Esophagus squamous epithelium (tissue), 5 donors: ENCODE measurements at regions not wholly inside any gene's neighbourhood (a gene's known extent, or its start where the extent isn't known, plus 50 kb on each side); places are given as distances from the start of the nearest gene placed in this dataset.

Source experiments
- DNase-seq: peaks from one replicate; lab custom pipeline; 2025; lab: John Stamatoyannopoulos, UW
- H3K27ac ChIP-seq, 4 donors: fragments of 200-600 bp; sonication (generic); one replicate each; pipeline ENCODE4 v1.5.1; 2016 to 2019; ENCODE audit warnings: mild to moderate bottlenecking in 1 of 4
- H3K27me3 ChIP-seq, 4 donors: fragments of 200-600 bp; sonication (generic); 1 replicate in 3 of 4; 2 replicates in 1 of 4; pipeline versions ENCODE4 v1.5.1 to v1.6.0; 2017 to 2021; ENCODE audit warnings: antibody characterized with exemption in 1 of 4
- H3K36me3 ChIP-seq, 3 donors: fragments of 200-600 bp; sonication (generic); one replicate each; pipeline ENCODE4 v1.5.1; 2016 to 2019
- H3K4me1 ChIP-seq, 3 donors: fragments of 200-600 bp; sonication (generic); one replicate each; pipeline ENCODE4 v1.5.1; 2017 to 2019
- H3K4me3 ChIP-seq, 4 donors: fragments of 200-600 bp; sonication (generic); 1 replicate in 3 of 4; 2 replicates in 1 of 4; pipeline ENCODE4 v1.5.1; 2016 to 2019; ENCODE audit warnings: mild to moderate bottlenecking in 2 of 4, moderate library complexity in 1 of 4
- H3K9me3 ChIP-seq, 3 donors: fragments of 200-600 bp; sonication (generic); one replicate each; pipeline ENCODE4 v1.5.1; 2016 to 2019
- CTCF ChIP-seq, 6 experiments: fragments of 450-650 bp in 4 of 6; fragments of 200-600 bp in 2 of 6; sonication (generic) in 2 of 6; IDR thresholded peaks; one replicate each; pipeline ENCODE4 v1.5.1; 2016 to 2019; ENCODE audit warnings: antibody characterized with exemption in 6 of 6, mild to moderate bottlenecking in 4 of 6, moderate library complexity in 4 of 6
- POLR2A ChIP-seq, 4 donors: fragments of 450-650 bp; IDR thresholded peaks; one replicate each; pipeline ENCODE4 v1.6.1; 2017; ENCODE audit warnings: antibody characterized with exemption in 4 of 4, mild to moderate bottlenecking in 4 of 4, moderate library complexity in 3 of 4
- WGBS, 2 donors: methylation state at CpG; one replicate each; pipeline ENCODE4 v1.1.5; 2018; 5-methylcytosine and 5-hydroxymethylcytosine counted together
- intact Hi-C: fragments of 100-400 bp; cut with DNase I; formaldehyde crosslinking; loops from one replicate; pipeline ENCODE4 v1.15.0; 2022
- donor health status: DM: yes; HTN: yes; CAD: no.

GRCh38 chr6:93083337-93084230 is 335.8 kb downstream of the EPHA7 start:
- TF ChIP-seq POLR2A (IDR thresholded peaks at IDR 0.05) (no peak), CTCF (IDR thresholded peaks at IDR 0.05) (no peak)

GRCh38 chr6:93081901-93082300 is 337.5 kb downstream of the EPHA7 start:
- no peak for TF ChIP-seq CTCF (IDR thresholded peaks at IDR 0.05)
- no peak for TF ChIP-seq POLR2A (IDR thresholded peaks at IDR 0.05)
- Histone ChIP-seq H3K9me3 (no peaks in the 10 kb centered on the region), H3K27ac (no peak overlapping the region), H3K4me1 (no peaks in the 10 kb centered on the region), H3K4me3 (no peak overlapping the region), H3K27me3 (no peaks in the 10 kb centered on the region), H3K36me3 (no peaks in the 10 kb centered on the region)
- no peak for DNase-seq
- WGBS, 2 donors, result 61% methylated on average over 3 of the region's 3 CpGs
- intact Hi-C loops, result no loop called here

More at GRCh38 chr6:93083337-93084230, 335.8 kb downstream of the EPHA7 start:
- H3K4me1 ChIP-seq, result no peaks in the 10 kb centered on the region
- WGBS, 2 donors, result 57 to 71% methylated on average over 1 of the region's 1 CpG
- no peaks in the 10 kb centered on the region for H3K36me3 ChIP-seq
- no peak for DNase-seq
- H3K4me3 ChIP-seq, result no peak overlapping the region
- no peaks in the 10 kb centered on the region for H3K9me3 ChIP-seq
- intact Hi-C loops, result no loop called here
- H3K27ac ChIP-seq, result no peak overlapping the region
- H3K27me3 ChIP-seq, result no peaks in the 10 kb centered on the region

- intact Hi-C loops, result no loop called here
- DNase-seq, result no peak
- H3K4me1 ChIP-seq, result no peaks in the 10 kb centered on the region
- WGBS, 2 donors, result 13 to 56% methylated on average over 1 of the region's 1 CpG
- TF ChIP-seq POLR2A (IDR thresholded peaks at IDR 0.05), result no peak
- TF ChIP-seq CTCF (IDR thresholded peaks at IDR 0.05), result no peak
- no peaks in the 10 kb centered on the region for H3K27me3 ChIP-seq
- H3K27ac ChIP-seq, result no peak overlapping the region
- no peak overlapping the region for H3K4me3 ChIP-seq
- no peaks in the 10 kb centered on the region for H3K36me3 ChIP-seq
- H3K9me3 ChIP-seq, result no peaks in the 10 kb centered on the region
Observed at GRCh38 chr6:93079061-93079460, 340.3 kb downstream of the EPHA7 start.

- no peaks in the 10 kb centered on the region for H3K4me1 ChIP-seq
- TF ChIP-seq CTCF (IDR thresholded peaks at IDR 0.05), result no peak
- TF ChIP-seq POLR2A (IDR thresholded peaks at IDR 0.05), result no peak
- H3K4me3 ChIP-seq, result no peak overlapping the region
- intact Hi-C loops, result no loop called here
- no peak overlapping the region for H3K27ac ChIP-seq
- 88 to 92% methylated on average over 4 to 5 of the region's 5 CpGs for WGBS, 2 donors
- no peaks in the 10 kb centered on the region for H3K9me3 ChIP-seq
- H3K27me3 ChIP-seq, result no peaks in the 10 kb centered on the region
- H3K36me3 ChIP-seq, result no peaks in the 10 kb centered on the region
- no peak for DNase-seq
Observed at GRCh38 chr6:93073811-93074210, 345.5 kb downstream of the EPHA7 start.

GRCh38 chr6:93069856-93070255 is 349.5 kb downstream of the EPHA7 start:
- Histone ChIP-seq H3K27me3 (no peaks in the 10 kb centered on the region), H3K9me3 (no peaks in the 10 kb centered on the region), H3K4me1 (no peaks in the 10 kb centered on the region), H3K27ac (no peak overlapping the region), H3K4me3 (no peak overlapping the region), H3K36me3 (no peaks in the 10 kb centered on the region)
- DNase-seq, result no peak
- 21 to 64% methylated on average over 1 of the region's 1 CpG for WGBS, 2 donors
- intact Hi-C loops, result no loop called here
- no peak for TF ChIP-seq POLR2A (IDR thresholded peaks at IDR 0.05)
- TF ChIP-seq CTCF (IDR thresholded peaks at IDR 0.05), result no peak
